ENCODE measurements at regions not wholly inside any gene's neighbourhood (a gene's known extent, or its start where the extent isn't known, plus 50 kb on each side); places are given as distances from the start of the nearest gene placed in this dataset.

DNA sequence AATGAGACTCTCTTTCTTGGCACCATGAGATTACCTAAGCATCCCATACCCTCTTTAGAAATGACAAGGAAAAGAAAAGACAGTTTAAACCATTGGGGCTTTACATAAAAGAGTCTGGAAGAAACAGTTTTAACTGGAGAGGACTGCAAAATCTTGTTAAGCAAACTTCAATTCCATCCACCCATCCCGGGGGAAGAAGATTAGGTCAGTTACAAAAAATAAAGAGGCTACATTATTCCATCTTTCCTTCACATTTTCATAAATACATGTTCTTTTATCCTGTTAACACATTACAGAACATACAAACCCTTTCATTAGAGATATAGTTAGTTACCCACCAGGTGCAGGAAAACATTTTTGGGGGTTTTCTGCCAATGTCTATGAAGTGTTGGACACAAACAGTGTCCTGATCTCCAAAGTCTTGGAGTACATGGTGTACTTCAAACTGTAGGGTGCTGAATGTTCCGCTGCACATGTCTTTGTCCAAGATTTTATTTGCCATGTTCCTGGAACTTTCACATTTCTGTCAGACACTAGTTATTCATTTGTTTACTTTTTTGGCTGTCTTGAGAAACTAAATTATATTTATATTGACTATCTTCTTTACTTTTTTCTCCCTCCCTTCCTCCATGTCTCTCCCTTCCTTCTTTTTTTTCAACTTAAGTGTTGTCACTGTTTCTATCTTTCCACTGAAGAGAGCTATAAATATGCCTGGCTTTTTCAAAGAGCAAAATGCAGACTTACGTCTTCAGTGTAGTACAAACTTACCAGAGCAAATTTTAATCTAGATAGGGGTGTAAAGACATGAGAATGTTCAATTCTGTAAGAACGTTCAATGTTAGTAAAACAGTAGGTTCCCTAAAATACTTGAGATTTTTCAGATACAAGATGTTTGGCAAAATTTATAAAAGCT, 410.9 kb upstream of the PRR16 start:
- TF ChIP-seq POLR2A (IDR thresholded peaks at IDR 0.05; ENCODE audit: low read length) (no peak), GATA1 (IDR thresholded peaks at IDR 0.05; ENCODE audit: low read depth, low read length) (no peak)

All from erythroblast (primary cell).